ENCODE measurements at regions not wholly inside any gene's neighbourhood (a gene's known extent, or its start where the extent isn't known, plus 50 kb on each side); places are given as distances from the start of the nearest gene placed in this dataset.
"Not testable (repeated sequence)": the region's sequence is repeated elsewhere in the genome, so short reads cannot be mapped to it uniquely, and the experiment has no call there.

- DNase-seq, result no peak
These were observed 149.9 kb upstream of the RAB6C start for GRCh38 chr2:129829588-129829987.

- no peak for DNase-seq
These were observed 148.4 kb upstream of the RAB6C start for GRCh38 chr2:129831018-129831417.

- not testable (repeated sequence) for DNase-seq
These were observed 146.0 kb upstream of the RAB6C start for GRCh38 chr2:129833465-129833864.

GRCh38 chr2:129847043-129847442 is 132.4 kb upstream of the RAB6C start:
- no peak for DNase-seq

- DNase-seq, result peak; percentile 35
These were observed 129.8 kb upstream of the RAB6C start for GRCh38 chr2:129849559-129850160.

- no peak for DNase-seq
These were observed 122.3 kb upstream of the RAB6C start for GRCh38 chr2:129857200-129857599.

- DNase-seq, result no peak
These were observed 120.3 kb upstream of the RAB6C start for GRCh38 chr2:129859175-129859574.

GRCh38 chr2:129860088-129860487 is 119.4 kb upstream of the RAB6C start:
- no peak for DNase-seq

- DNase-seq, result no peak
These were observed 117.7 kb upstream of the RAB6C start for GRCh38 chr2:129861666-129862288.

- DNase-seq, result no peak
These were observed 116.8 kb upstream of the RAB6C start for GRCh38 chr2:129862668-129863067.

GRCh38 chr2:129863350-129863749 is 116.1 kb upstream of the RAB6C start:
- DNase-seq, result no peak

- no peak for DNase-seq
These were observed 114.7 kb upstream of the RAB6C start for GRCh38 chr2:129864719-129865118.

- DNase-seq, result no peak
These were observed 113.5 kb upstream of the RAB6C start for GRCh38 chr2:129865976-129866375.

GRCh38 chr2:129866391-129866790 is 113.1 kb upstream of the RAB6C start:
- DNase-seq, result no peak

GRCh38 chr2:129868151-129868550 is 111.3 kb upstream of the RAB6C start:
- no peak for DNase-seq

- no peak for DNase-seq
These were observed 108.7 kb upstream of the RAB6C start for GRCh38 chr2:129870685-129871241.

- no peak for DNase-seq
These were observed 107.0 kb upstream of the RAB6C start for GRCh38 chr2:129872446-129872845.

GRCh38 chr2:129876541-129876940 is 102.9 kb upstream of the RAB6C start:
- DNase-seq, result no peak

- DNase-seq, result no peak
These were observed 102.2 kb upstream of the RAB6C start for GRCh38 chr2:129877289-129877741.

GRCh38 chr2:129877795-129878775 is 101.4 kb upstream of the RAB6C start:
- no peak for DNase-seq

- no peak for DNase-seq
These were observed 99.8 kb upstream of the RAB6C start for GRCh38 chr2:129879614-129880180.

GRCh38 chr2:129880309-129880708 is 99.2 kb upstream of the RAB6C start:
- no peak for DNase-seq

GRCh38 chr2:129880971-129881370 is 98.5 kb upstream of the RAB6C start:
- no peak for DNase-seq

Measured in HCEC 1CT (cell line).